BLaER1 treated with 17β-estradiol and CSF1 and Interleukin-3, amounts not matched to agents 10 nM and 100 nM (cell line): ENCODE measurements at regions not wholly inside any gene's neighbourhood (a gene's known extent, or its start where the extent isn't known, plus 50 kb on each side); places are given as distances from the start of the nearest gene placed in this dataset.

Experiments
- H3K27ac ChIP-seq, 11 experiments: shearing (Covaris generic); formaldehyde crosslinking; 2 replicates each; pipeline ENCODE4 v1.8.1; 2022
- H3K27me3 ChIP-seq, 11 experiments: shearing (Covaris generic); formaldehyde crosslinking; 2 replicates each; pipeline ENCODE4 v1.8.1; 2022
- H3K36me3 ChIP-seq, 11 experiments: shearing (Covaris generic); formaldehyde crosslinking; 2 replicates each; pipeline ENCODE4 v1.8.1; 2022
- H3K4me1 ChIP-seq, 10 experiments: shearing (Covaris generic); formaldehyde crosslinking; 2 replicates each; pipeline ENCODE4 v1.8.1; 2022
- H3K4me2 ChIP-seq, 11 experiments: shearing (Covaris generic); formaldehyde crosslinking; 2 replicates each; pipeline ENCODE4 v1.8.1; 2022
- H3K4me3 ChIP-seq, 10 experiments: shearing (Covaris generic); formaldehyde crosslinking; 2 replicates each; pipeline ENCODE4 v1.8.1; 2022
- H3K9ac ChIP-seq, 11 experiments: shearing (Covaris generic); formaldehyde crosslinking; 2 replicates each; pipeline ENCODE4 v1.8.1; 2022
- H3K9me3 ChIP-seq, 11 experiments: shearing (Covaris generic); formaldehyde crosslinking; replicated peaks in 1 of 11; 2 replicates each; pipeline ENCODE4 v1.8.1; 2022
- H4K20me1 ChIP-seq, 11 experiments: shearing (Covaris generic); formaldehyde crosslinking; 2 replicates each; pipeline ENCODE4 v1.8.1; 2022
- Cebpa-rat ChIP-seq, 11 experiments: shearing (Covaris generic); IDR thresholded peaks; 2 replicates each; pipeline ENCODE4 v1.8.1; 2022

- no peak for TF ChIP-seq Cebpa-rat (IDR thresholded peaks at IDR 0.05)
- Histone ChIP-seq H3K4me1 (peaks cover 0 to 21% (median 3%) of the 10 kb centered on the region in 10 experiments; a peak in 7 of 20 replicates), H4K20me1 (no peaks in the 10 kb centered on the region), H3K9me3 (peaks cover 0 to 27% (median 10%) of the 10 kb centered on the region in 11 experiments; a peak in 12 of 22 replicates), H3K27ac (no peak overlapping the region; a peak in 1 of 22 replicates), H3K27me3 (no peaks in the 10 kb centered on the region), H3K4me2 (peak overlapping the region in 3 of 11 experiments; percentile 20 to 31 (median 31); a peak in 4 of 22 replicates), H3K4me3 (no peak overlapping the region), H3K36me3 (no peaks in the 10 kb centered on the region), H3K9ac (no peak overlapping the region)
Observed at GRCh38 chr21:35298757-35299156, 249.7 kb upstream of the RUNX1 start.

GRCh38 chr21:35297665-35298064 lies 248.6 kb upstream of the RUNX1 start:
- Histone ChIP-seq H3K9ac (no peak overlapping the region), H3K4me1 (peaks cover 0 to 21% (median 3%) of the 10 kb centered on the region in 10 experiments; a peak in 14 of 20 replicates), H3K4me3 (no peak overlapping the region), H4K20me1 (no peaks in the 10 kb centered on the region), H3K27ac (no peak overlapping the region), H3K27me3 (no peaks in the 10 kb centered on the region), H3K9me3 (peaks cover 0 to 20% (median 7%) of the 10 kb centered on the region in 11 experiments; a peak in 10 of 22 replicates), H3K36me3 (no peaks in the 10 kb centered on the region), H3K4me2 (no peak overlapping the region)
- TF ChIP-seq Cebpa-rat (IDR thresholded peaks at IDR 0.05), result no peak

DNA sequence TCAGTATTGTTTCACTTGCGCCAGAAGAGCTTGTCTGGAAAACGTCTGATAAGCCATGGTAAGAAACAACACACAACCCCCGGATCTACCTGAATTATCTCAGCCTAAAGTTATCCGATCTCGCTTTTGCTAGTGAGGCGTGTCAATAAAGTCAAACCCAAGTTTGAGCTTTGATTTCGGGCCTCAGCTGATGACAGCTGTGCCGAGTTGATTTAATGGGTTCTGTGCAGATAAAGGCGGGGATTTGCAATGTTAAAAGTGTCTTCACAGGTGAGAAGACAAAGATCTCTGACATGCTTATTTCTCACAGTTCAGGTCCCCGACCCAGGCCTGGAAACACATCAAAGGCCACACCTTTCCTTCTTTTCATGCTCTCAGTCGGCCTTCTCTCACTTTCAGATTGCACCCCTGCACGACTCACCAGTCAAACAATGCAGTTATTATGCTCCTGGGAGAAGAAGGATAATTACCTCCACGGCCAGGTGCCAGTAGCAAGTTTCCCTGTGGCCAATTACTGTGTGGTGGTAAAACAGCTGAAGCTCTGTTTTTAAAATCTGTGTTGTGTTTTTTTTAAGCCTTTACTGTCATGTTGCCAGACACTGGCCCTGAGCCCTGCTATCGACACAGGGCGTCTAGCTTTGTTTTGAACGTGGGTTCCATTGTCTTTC lies 245.3 kb upstream of the RUNX1 start:
- no peaks in the 10 kb centered on the region for H3K36me3 ChIP-seq
- H3K27ac ChIP-seq, result no peak overlapping the region
- TF ChIP-seq Cebpa-rat (IDR thresholded peaks at IDR 0.05), result no peak
- no peak overlapping the region for H3K4me3 ChIP-seq
- H3K9ac ChIP-seq, result no peak overlapping the region
- H3K9me3 ChIP-seq, result peaks cover 0 to 17% (median 7%) of the 10 kb centered on the region in 11 experiments; a peak in 10 of 22 replicates
- H3K4me1 ChIP-seq, result peaks cover 9 to 21% (median 14%) of the 10 kb centered on the region in 10 experiments; a peak in 19 of 20 replicates
- no peaks in the 10 kb centered on the region for H3K27me3 ChIP-seq
- H3K4me2 ChIP-seq, result no peak overlapping the region
- no peaks in the 10 kb centered on the region for H4K20me1 ChIP-seq

GRCh38 chr21:35291973-35292627 lies 243.0 kb upstream of the RUNX1 start:
- no peaks in the 10 kb centered on the region for H4K20me1 ChIP-seq
- no peak for TF ChIP-seq Cebpa-rat (IDR thresholded peaks at IDR 0.05)
- H3K4me1 ChIP-seq, result peaks cover 9 to 17% (median 11%) of the 10 kb centered on the region in 10 experiments; a peak in 19 of 20 replicates
- H3K9ac ChIP-seq, result no peak overlapping the region
- H3K4me2 ChIP-seq, result peak overlapping the region; percentile 14 to 59 (median 36); a peak in 21 of 22 replicates
- H3K4me3 ChIP-seq, result no peak overlapping the region
- H3K36me3 ChIP-seq, result peaks cover 0 to 4% (median 0%) of the 10 kb centered on the region in 11 experiments; a peak in 1 of 22 replicates
- no peaks in the 10 kb centered on the region for H3K27me3 ChIP-seq
- peaks cover 16 to 33% (median 23%) of the 10 kb centered on the region in 11 experiments for H3K9me3 ChIP-seq
- H3K27ac ChIP-seq, result no peak overlapping the region

- Histone ChIP-seq H3K4me1 (peaks cover 9 to 13% (median 11%) of the 10 kb centered on the region in 10 experiments; a peak in 19 of 20 replicates), H3K4me2 (no peak overlapping the region), H3K4me3 (no peak overlapping the region), H4K20me1 (no peaks in the 10 kb centered on the region), H3K27ac (no peak overlapping the region), H3K9ac (no peak overlapping the region), H3K27me3 (no peaks in the 10 kb centered on the region), H3K9me3 (peaks cover 24 to 34% (median 26%) of the 10 kb centered on the region in 11 experiments), H3K36me3 (peaks cover 0 to 5% (median 0%) of the 10 kb centered on the region in 11 experiments; a peak in 1 of 22 replicates)
- TF ChIP-seq Cebpa-rat (IDR thresholded peaks at IDR 0.05), result no peak
Observed at GRCh38 chr21:35291034-35291433, 241.9 kb upstream of the RUNX1 start.

- Histone ChIP-seq H4K20me1 (no peaks in the 10 kb centered on the region), H3K4me3 (no peak overlapping the region), H3K9me3 (peaks cover 24 to 34% (median 29%) of the 10 kb centered on the region in 11 experiments), H3K9ac (no peak overlapping the region), H3K4me2 (no peak overlapping the region), H3K27me3 (no peaks in the 10 kb centered on the region), H3K27ac (no peak overlapping the region), H3K4me1 (peaks cover 10 to 23% (median 16%) of the 10 kb centered on the region in 10 experiments; a peak in 19 of 20 replicates), H3K36me3 (peaks cover 0 to 5% (median 0%) of the 10 kb centered on the region in 11 experiments; a peak in 1 of 22 replicates)
- no peak for TF ChIP-seq Cebpa-rat (IDR thresholded peaks at IDR 0.05)
Observed at GRCh38 chr21:35288238-35288637, 239.1 kb upstream of the RUNX1 start.

DNA sequence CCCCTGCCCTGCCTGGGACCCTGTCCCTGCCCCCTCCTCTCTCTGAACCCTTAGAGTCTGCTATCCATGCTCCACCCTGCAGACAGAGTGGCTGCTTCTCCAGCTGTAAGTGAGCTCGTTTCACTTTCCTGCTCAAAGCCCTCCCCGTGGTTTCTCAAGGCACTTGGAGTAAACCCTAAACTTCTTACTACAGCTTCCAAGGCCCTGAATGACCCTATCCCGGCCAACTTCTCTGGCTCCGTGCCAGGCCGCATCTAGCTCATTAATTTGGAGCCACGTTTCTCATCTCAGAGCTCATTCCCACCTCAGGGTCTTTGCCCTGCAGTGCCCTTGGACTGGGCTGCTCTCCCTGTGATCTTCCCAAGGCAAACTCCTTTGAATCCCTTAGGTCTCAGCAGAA lies 235.1 kb upstream of the RUNX1 start:
- H3K9ac ChIP-seq, result no peak overlapping the region
- H3K36me3 ChIP-seq, result peaks cover 0 to 5% (median 0%) of the 10 kb centered on the region in 11 experiments; a peak in 1 of 22 replicates
- H3K27ac ChIP-seq, result no peak overlapping the region
- peaks cover 24 to 34% (median 29%) of the 10 kb centered on the region in 11 experiments for H3K9me3 ChIP-seq
- H3K4me1 ChIP-seq, result peaks cover 7 to 52% (median 14%) of the 10 kb centered on the region in 10 experiments; a peak in 17 of 20 replicates
- no peaks in the 10 kb centered on the region for H3K27me3 ChIP-seq
- TF ChIP-seq Cebpa-rat (IDR thresholded peaks at IDR 0.05), result no peak
- H4K20me1 ChIP-seq, result no peaks in the 10 kb centered on the region
- H3K4me3 ChIP-seq, result no peak overlapping the region
- peak overlapping the region in 2 of 11 experiments; percentile 71 to 83; a peak in 1 of 22 replicates for H3K4me2 ChIP-seq

DNA sequence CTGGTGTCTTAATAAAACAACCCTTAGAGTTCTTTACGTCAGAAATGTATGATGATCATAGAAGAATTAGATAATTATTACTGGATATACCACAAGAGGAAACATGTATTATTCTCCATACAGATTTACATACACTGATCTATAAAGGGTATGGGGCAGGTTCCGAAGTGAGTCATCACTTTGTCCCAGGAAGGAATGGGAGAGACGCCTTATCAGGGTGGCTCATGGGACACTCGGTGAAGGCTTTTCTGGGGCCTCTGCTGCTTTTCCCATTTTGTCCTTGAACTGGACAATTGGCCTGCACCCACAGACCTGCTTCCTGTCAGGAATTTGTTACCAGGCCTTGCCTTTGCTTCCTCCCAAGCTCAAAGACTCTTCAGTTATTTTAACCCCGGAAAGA lies 233.8 kb upstream of the RUNX1 start:
- Histone ChIP-seq H3K4me1 (peaks cover 7 to 52% (median 14%) of the 10 kb centered on the region in 10 experiments; a peak in 17 of 20 replicates), H3K9ac (no peak overlapping the region), H3K4me3 (no peak overlapping the region), H3K9me3 (peaks cover 18 to 33% (median 28%) of the 10 kb centered on the region in 11 experiments), H3K27me3 (no peaks in the 10 kb centered on the region), H4K20me1 (no peaks in the 10 kb centered on the region), H3K27ac (peak overlapping the region in 1 of 11 experiments; percentile 20; a peak in 2 of 22 replicates), H3K4me2 (peak overlapping the region in 5 of 11 experiments; percentile 2 to 83 (median 15); a peak in 7 of 22 replicates), H3K36me3 (peaks cover 0 to 5% (median 0%) of the 10 kb centered on the region in 11 experiments; a peak in 1 of 22 replicates)
- no peak for TF ChIP-seq Cebpa-rat (IDR thresholded peaks at IDR 0.05)

DNA sequence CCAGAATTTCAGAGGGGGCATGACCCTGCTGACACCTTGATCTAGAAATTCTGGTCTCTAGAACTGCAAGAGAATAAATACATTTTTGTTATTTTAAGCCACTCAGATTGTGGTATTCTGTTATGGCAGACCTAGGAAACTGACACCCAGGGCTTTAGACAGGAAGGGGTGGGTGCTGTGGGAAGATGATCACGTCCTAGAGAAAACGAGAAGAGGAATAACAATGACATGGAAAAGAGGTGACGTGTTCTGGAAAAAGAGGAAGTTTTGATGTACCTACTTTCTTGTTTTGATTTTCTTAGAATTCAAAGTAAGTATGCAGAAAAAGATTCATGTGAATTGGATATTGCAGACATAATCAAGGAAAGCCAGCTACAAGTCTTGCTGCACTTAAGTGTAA lies 232.9 kb upstream of the RUNX1 start:
- H4K20me1 ChIP-seq, result no peaks in the 10 kb centered on the region
- H3K9ac ChIP-seq, result no peak overlapping the region
- peak overlapping the region in 10 of 11 experiments; percentile 0 to 83 (median 55); a peak in 14 of 22 replicates for H3K4me2 ChIP-seq
- H3K4me3 ChIP-seq, result no peak overlapping the region
- peaks cover 8 to 24% (median 19%) of the 10 kb centered on the region in 11 experiments for H3K9me3 ChIP-seq
- no peaks in the 10 kb centered on the region for H3K36me3 ChIP-seq
- peaks cover 7 to 52% (median 14%) of the 10 kb centered on the region in 10 experiments; a peak in 17 of 20 replicates for H3K4me1 ChIP-seq
- H3K27me3 ChIP-seq, result no peaks in the 10 kb centered on the region
- H3K27ac ChIP-seq, result peak overlapping the region in 3 of 11 experiments; percentile 30 to 63 (median 39); a peak in 4 of 22 replicates
- no peak for TF ChIP-seq Cebpa-rat (IDR thresholded peaks at IDR 0.05)
